NCI-H1436 (cell line): ENCODE measurements at regions not wholly inside any gene's neighbourhood (a gene's known extent, or its start where the extent isn't known, plus 50 kb on each side); places are given as distances from the start of the nearest gene placed in this dataset.
"Not testable (repeated sequence)": the region's sequence is repeated elsewhere in the genome, so short reads cannot be mapped to it uniquely, and the experiment has no call there.

Experiments used
- DNase-seq: peaks from one replicate; lab custom pipeline; 2025; lab: John Stamatoyannopoulos, UW

DNA sequence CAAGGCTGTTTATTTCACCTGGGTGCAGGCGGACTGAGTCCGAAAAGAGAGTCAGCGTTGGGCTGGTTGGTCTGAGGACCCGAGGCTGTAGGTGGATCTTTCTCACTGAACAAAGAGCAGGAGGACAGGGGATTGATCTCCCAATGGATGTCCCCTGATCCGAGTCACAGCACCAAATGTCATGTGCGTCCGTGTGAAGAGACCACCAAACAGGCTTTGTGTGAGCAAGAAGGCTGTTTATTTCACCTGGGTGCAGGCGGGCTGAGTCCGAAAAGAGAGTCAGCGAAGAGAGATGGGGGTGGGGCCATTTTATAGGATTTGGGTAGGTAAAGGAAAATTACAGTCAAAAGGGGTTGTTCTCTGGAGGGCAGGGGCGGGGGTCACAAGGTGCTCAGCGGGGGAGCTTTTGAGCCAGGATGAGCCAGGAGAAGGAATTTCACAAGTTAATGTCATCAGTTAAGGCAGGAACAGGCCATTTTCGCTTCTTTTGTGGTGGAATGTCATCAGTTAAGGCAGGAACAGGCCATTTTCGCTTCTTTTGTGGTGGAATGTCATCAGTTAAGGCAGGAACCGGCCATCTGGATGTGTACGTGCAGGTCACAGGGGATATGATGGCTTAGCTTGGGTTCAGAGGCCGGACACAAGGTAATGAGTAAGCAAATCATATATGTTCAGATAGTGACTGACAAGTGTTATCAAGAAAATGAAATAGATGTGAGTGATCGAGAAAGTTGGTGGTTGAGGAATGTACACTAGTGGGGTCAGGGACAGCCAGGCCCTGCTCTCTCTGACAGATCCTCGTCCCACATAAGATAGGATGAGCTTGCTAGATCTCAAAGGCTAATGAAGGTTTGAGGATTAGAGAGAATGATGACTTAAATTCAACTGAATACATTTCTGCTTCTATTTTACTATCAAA lies 760.0 kb downstream of the KCNT2 start:
- DNase-seq, result not testable (repeated sequence)

DNA sequence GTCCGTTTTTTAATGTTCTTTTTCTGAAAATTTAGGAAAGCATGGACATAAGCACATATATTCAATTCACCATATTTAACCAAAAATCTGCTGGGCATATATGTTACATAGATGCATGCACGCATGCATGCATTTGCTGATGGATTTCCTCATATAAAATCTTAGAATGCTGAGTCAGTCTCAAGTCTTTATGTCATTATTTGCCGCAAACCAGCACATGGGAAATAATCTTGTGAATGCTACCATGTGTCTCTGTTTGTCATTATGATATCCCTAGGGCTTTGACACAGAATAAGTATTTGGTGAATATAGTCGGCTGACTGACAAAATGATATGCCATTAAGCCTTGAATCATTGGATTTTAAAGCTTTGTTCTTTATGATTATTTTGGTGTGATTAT lies 776.5 kb downstream of the KCNT2 start:
- no peak for DNase-seq

DNA sequence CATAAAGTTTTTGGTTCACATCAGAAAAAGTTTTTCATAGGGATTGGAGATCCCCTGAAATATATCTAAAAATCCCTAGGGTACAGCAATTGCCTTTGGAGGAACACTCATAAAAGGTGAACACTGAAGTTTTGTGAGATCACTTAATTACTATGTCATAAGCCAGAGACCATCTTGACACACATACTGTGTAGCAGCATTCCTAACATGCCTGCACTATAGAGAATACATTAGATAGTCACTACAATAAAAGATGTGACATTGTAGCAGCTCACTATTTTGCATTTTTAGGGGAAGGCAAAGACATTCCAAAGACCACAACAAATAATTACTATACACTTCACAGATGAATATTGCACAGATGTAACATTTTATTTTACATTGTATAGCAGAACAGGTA lies 779.9 kb downstream of the KCNT2 start:
- no peak for DNase-seq

DNA sequence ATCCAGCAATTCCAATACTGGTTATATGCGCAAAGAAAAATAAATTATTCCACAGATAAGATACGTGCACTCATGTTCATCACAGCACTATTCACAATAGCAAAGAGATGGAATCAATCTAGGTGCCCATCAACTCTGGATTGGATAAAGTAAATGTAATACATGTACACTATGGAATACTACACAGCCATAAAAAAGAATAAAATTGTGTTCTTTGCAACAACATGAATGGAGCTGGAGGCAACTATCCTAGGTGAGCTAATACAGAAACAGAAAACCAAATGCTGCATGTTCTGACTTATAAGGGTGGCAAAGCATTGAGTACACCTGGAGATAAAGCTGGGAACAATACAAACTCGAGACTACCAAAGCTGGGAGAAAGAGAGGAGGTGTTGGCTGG lies 787.3 kb downstream of the KCNT2 start:
- no peak for DNase-seq

DNA sequence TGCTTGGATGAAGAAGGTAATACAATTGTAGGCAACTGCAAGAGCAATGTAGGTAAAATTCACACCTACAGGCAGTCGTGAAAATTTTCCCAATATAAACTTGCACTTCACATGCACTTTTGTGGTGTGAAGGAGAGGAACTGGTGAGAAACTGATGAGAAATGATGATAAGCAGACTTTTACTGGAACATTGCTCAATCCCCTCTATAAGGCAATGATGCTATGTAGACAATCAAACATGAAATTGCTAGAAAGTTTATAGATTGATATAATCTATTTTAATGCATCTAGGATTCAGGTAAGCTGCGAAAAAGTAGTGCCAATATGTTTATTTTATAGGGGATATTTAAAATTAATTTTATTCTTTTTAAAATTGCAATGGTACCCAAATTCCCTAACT lies 802.2 kb downstream of the KCNT2 start:
- no peak for DNase-seq

DNA sequence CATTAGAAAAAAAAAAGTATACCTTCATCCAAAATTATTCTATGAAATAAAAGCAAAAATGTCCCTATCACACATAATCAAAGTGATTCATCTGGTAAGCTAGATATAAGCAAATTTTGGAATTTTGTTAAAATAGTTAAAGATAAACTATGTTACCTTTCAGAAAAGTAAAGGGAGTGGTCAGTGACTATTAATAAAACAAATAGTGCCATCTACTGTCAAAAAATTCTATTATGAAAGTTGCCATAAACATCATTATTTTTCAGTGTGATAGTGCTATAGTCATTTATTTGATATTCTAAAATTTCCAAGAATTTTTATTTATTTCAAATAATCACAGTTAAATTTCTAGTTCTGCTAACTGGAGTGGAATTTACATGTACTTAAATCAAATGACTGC lies 803.7 kb downstream of the KCNT2 start:
- DNase-seq, result no peak

DNA sequence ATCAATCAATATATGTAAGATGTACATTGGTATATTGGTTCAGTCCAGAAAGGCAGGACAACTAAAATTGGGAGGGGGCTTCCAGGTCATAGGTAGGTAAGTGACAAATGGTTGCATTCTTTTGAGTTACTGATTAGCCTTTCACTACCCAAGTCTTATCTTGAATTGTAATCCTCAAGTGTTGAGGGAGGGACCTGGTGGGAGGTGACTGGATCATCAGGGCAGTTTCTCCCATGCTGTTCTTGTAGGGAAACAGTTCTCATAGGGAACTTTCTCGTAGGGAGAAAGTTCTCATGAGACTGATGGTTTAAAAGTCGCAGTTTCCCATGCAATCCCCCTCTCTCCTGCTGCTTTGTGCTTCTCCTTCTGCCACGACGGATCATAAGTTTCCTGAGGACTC lies 809.2 kb downstream of the KCNT2 start:
- DNase-seq, result no peak

DNA sequence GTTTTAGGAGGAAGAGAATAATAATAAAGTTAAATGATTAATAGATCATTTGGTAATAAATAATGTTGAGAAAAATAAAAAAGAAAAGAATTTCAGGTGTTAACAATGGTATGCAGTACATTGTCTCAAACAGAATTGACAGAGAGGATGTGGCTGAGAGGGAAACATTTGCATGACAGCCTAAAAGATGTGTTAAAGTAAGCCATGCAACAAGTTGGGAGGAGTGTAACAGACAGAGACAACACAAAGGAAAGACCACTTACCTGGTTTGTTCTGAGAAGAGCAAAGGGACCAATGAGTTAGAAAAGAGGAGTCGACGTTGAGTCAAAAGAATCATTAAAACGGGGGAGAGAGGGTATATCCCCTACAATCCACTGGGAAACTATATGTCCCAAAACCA lies 814.0 kb downstream of the KCNT2 start:
- DNase-seq, result no peak

DNA sequence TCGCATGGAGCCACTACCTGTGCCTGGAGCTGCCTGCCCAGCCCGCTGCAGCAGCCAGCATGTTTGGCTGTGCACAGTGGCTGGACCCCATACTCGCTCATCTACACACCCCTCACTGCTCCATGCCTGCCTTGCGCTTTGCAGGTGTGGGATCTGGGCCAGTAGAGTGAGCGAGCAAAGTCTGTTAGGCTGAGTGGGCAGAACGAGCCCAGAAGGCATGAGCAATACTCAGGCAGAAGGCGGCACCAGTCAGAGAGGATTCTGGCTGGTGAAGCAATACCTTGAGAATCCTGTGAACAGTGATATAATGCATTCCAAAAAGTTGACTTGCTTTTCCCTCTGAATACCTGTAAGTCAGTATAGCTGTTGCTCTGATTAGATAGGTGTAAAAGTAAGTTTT lies 816.4 kb downstream of the KCNT2 start:
- DNase-seq, result no peak

DNA sequence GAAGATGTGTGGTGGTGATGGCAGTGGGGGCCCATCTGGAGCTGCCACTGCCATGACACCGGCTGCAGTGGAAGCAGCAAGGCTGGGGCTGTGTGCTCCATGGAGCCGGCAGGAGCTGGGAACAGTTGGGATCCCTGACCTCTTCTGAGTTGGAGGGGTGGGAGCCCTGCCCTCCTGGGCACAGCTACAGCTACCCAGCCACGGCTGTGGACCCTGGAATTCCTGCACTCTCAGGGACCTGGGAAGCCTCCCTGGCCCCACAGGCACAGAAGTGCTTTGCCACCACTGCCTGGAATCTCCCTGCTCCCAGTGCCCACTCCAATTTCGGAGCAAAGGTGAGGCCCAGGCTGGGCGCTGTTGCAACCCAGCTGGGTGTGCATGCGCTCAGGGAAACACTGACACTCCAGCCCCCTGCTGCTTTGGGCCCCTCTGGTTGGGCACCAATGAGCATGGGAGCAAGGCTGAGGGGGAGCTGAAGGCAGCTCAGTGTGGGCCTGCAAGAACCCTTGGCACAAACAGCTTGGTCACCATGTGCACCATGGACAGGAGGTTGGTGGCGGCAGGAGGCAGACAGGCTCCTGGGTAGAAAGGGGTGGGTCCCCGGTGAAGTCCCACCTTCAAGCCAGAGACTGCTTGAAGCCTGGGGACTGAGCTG lies 817.6 kb downstream of the KCNT2 start:
- DNase-seq, result no peak

DNA sequence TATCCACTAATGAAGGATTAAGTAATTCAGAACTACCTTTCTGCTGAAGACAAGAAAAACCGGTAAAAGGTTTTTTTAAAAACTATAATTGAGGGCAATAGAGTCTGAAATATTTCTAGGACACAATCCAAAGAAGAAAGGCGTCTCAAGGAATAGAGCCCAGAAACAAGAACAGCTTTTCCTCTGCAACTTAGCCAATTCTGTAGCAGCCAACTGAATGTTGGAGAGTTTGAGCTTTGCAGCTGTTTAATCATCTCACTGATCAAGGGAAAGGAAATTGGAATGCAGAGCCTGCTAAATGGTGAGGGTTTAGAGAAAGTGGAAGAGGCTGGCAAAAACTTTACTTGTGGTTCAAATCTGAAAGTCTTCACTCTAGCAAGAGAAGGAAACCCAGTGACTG lies 818.9 kb downstream of the KCNT2 start:
- DNase-seq, result no peak

DNA sequence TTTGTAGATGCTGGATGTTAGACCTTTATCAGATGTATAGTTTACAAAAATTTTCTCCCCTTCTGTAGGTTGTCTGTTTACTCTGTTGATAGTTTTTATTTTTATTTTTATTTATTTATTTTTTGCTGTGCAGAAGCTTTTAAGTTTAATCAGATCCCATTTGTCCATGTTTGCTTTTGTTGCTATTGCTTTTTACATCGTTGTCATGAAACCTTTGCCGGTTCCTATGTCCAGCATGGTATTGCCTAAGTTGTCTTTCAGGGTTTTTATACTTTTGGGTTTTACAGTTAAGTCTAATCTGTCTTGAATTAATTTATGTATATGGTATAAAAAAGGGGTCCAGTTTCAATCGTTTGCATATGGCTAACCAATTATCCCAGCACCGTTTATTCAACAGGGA lies 819.5 kb downstream of the KCNT2 start:
- DNase-seq, result no peak

DNA sequence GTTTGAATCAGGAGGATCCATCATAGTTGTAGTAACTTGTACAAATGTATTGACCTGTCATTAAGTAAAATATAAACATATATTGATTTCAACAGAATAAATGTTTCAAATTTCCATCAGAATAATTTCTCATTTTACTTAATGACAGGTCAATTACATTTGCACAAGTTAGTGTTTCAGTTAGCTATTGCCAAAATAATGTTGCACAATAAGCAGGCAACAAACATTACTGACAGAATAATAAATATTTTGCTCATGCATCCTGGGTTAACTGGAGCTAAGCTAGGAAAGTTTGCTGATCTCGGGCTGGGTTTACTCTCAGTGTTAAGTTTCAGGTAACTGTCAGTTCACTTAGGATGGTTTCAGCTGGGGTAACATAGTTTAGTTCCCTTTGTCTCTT lies 822.4 kb downstream of the KCNT2 start:
- DNase-seq, result no peak

DNA sequence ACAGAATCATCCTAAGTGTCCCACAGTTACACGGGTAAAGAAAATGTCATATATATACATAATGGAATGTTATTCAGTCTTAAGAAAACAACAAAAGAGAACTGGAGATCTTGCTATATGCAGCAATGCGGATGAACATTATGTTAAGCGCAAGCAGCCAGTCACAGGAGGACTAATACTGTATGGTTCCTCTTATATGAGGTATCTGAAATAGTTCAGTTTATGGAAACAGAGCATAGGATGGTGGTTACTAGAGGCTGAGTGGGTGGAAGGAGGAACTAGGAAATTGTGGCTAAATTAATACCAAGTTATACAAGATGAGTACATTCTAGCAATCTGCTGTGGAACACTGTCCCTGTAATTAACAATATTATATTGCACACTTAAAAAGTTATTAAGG lies 834.3 kb downstream of the KCNT2 start:
- no peak for DNase-seq

DNA sequence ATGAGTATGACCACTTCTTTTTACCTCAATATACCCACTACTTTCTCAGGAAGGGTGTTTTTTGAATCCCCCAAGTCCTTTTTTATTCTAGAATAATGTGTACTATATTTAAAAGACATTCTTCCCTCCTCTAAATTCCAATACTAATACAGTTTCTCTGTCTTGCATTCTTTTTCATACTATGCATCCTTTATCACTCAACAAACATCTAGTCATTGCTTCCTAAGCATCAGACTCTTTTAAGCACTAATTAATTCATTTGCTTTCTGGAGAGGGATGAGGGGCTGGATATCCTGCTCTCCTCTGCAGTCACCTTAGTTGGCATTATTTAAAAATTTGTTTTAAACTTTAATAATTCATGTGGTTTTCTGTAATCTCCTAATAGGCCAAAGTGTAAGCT lies 838.8 kb downstream of the KCNT2 start:
- DNase-seq, result no peak

DNA sequence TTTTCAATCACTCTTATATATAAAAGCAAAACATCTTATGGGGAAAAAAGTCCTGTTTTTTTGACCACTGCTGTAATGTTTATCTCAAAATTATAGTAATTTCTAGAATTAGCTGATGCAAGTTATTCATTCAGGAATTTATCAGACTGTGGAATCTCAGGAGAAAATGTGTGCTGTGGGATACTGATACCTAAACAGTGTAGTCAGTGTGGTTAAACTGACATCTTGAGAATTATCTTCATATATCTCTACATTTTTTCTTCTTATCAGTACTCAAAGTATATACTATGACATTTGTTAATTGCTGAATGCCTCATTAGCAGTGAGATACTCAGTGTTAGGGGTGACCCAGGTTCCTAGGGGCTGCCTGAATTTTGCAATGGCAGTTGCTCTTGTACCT lies 839.3 kb downstream of the KCNT2 start:
- no peak for DNase-seq

DNA sequence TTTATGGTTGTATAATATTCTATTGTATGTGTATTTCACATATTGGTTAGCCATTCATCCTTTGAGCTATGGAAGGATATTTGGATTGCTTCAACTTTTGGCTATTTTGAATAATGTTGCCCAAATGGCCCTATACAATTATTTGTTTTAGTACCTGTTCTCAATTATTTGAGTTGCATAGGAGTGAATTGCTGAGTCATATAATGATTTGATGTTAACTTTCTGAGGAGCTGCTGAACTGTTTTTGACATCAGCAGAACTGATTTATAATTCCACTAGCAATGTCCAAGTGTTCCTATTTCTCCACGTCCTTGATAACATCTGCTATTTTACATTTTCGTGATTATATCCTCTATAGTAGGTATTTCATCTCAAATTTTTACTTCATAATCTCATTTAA lies 839.9 kb downstream of the KCNT2 start:
- DNase-seq, result no peak

DNA sequence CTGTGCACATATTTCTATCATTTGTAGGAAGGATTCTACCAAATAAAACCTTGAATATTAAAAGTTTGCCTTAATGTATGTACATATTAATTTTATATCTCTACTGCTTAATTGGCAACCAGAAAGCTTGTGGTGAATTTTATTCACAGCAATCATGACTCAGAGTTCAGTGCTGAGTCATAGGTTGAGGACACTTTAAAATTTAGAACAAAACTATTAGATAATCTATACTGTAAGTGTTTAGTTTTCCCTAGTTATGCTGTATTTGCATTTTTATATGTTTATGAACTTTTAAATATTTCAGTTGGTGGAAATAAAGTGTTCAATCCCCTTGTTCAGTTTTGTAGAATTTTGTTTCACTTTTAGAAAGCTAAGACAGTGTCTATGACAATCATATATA lies 841.5 kb downstream of the KCNT2 start:
- no peak for DNase-seq

DNA sequence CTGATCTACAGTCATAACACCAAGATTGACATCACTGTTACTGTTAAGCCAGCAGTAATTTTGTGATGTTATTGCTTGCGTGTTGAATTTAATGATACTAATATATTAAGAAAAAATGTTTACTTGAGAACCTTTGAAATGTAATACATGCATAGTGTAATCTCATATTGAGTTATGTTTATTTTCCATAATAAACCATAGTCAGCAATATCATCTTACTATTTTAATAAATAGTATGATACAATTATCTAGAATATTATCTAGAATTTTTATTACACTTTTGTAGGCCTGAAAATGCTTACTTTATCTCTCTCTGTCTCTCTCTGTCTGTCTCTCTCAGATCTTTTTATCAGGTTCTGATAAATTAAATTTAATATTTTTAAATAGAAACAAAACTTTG lies 843.1 kb downstream of the KCNT2 start:
- DNase-seq, result no peak

DNA sequence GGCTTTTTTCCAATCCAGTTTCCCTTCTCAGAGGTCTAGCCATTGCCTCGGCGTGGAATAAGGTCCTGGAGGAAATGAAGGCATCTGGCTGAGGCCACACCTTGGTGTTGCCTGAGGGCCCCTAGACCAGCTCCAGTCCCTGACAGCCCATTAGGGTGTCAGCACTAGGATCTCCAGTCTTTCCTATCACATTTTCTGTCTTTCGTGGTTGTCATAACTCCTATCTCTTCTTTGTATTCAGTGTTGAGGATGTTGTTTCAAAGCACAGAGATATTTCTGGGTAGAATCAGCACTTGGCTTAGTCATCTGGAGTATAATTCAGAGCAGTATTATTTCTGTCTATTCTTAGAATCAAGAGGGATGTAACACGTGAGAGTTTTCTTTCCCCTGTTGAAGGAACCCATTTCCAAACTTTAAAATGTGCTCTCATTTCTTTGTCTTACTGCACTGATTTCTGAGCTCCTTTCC lies 844.3 kb downstream of the KCNT2 start:
- DNase-seq, result no peak

DNA sequence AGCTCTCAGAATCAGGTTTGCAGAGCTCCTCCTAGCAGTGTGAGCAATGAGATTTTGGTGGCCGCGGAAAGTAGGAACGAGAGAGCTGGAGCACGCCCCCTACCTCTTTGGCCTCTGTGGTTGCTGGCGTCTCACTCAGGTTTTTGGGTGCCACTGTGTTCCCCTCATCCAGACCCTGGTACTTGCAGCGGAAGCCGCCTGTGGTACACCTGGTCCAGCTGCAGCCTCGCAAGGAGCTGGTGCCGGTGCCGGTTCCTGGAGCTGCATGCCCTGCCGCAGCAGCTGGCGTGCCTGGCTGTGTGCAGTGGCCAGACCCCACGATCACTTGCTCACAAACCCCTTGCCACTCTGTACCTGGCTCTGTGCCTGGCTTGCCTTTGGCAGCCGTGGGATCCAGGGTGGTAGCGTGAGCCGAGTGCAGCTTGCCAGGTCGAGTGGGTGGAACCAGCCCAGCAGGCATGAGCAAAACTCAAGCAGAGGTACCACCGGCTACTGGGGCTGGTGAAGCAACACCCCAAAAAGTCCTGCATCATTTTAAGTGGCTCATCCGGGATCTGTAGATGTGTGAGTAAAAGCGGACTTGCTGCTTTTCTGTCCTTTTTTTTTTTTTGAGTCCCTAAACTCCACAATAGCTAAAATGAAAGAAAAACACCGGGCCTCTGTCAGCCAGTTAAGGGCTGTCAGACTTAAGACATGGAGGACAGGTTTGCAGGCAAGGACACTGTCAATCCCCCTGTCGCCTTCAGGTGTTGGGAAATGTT lies 844.9 kb downstream of the KCNT2 start:
- DNase-seq, result no peak

DNA sequence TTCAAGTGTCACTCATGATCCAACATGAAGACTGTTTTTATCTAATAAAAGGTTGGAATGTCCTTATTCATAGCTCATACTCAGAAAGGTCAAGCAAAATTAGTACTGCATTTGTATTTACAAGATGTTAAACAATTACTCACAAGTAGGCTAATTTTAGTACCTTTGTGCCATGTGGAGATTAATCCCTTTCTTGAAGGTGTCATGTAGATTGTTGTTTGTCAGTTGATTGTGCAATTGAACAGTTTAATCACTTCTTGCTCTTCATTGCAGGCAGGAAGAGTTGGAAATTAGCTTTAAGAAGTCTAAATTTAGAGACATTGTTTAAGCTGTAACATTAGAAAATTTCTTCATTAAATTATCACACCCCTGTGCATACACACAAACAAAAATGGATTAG lies 847.1 kb downstream of the KCNT2 start:
- DNase-seq, result no peak

DNA sequence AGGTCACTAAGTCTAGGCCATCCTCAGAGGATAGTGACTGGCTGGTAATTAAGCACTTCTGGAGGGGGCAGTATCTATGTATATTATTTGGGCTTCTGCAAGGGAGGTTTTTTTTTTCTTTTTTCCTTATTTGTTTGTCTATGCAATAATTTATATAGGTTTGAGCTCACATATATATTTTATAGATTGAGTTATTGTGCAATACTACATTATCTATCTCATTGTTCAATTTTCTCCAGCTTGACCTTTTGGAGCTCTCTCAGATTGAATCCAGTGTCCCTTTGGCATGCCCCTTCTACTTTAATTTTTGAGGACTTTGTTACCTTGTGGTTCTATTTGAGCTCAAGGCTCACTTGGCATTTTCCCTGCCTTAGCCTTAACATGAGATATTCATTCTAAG lies 852.1 kb downstream of the KCNT2 start:
- no peak for DNase-seq
